Natural killer cell (primary cell): ENCODE measurements at regions not wholly inside any gene's neighbourhood (a gene's known extent, or its start where the extent isn't known, plus 50 kb on each side); places are given as distances from the start of the nearest gene placed in this dataset.

Experiments
- ATAC-seq, 3 donors: fragments of 150-1000 bp in 2 of 3; fragments of 200-7000 bp in 1 of 3; cut with Tn5 transposase; 1 replicate in 1 of 3; 2 replicates in 2 of 3; pipeline ENCODE4 v1.10.0; 2021; ENCODE audit warnings: mild to moderate bottlenecking in 2 of 3, moderate library complexity in 2 of 3
- DNase-seq, 2 donors: peaks; one replicate each; pipeline versions ENCODE4 v3.0.0 to v3.0.0-alpha.2; 2013 to 2021; ENCODE audit warnings: mixed read lengths in 1 of 2
- H3K27ac ChIP-seq: one replicate; pipeline ENCODE4 v1.5.1; 2013; ENCODE audit warnings: mild to moderate bottlenecking, low read length
- H3K27me3 ChIP-seq: one replicate; pipeline ENCODE4 v1.6.1; 2013; ENCODE audit warnings: low read length; ENCODE audit not compliant: control insufficient read depth, insufficient read depth
- H3K36me3 ChIP-seq: one replicate; pipeline ENCODE4 v1.6.1; 2013; ENCODE audit warnings: low read length; ENCODE audit not compliant: control insufficient read depth, insufficient read depth
- H3K4me1 ChIP-seq: one replicate; pipeline ENCODE4 v1.6.1; 2013; ENCODE audit warnings: low read length; ENCODE audit not compliant: control insufficient read depth, insufficient read depth
- H3K4me3 ChIP-seq: one replicate; pipeline ENCODE4 v1.5.1; 2013; ENCODE audit warnings: low read length
- H3K9me3 ChIP-seq: one replicate; pipeline ENCODE4 v1.6.1; 2013; ENCODE audit warnings: low read length; ENCODE audit not compliant: control insufficient read depth, insufficient read depth
- H3K27ac Mint-ChIP-seq, 2 donors: one replicate each; pipeline ENCODE4 v1.8.0; 2022; ENCODE audit warnings: mild to moderate bottlenecking in 2 of 2, mixed read lengths in 2 of 2, moderate library complexity in 1 of 2
- H3K27me3 Mint-ChIP-seq, 2 donors: one replicate each; pipeline ENCODE4 v1.8.0; 2022; ENCODE audit warnings: low read depth in 2 of 2, mixed read lengths in 2 of 2
- H3K36me3 Mint-ChIP-seq: one replicate; pipeline ENCODE4 v1.8.0; 2022; ENCODE audit warnings: mixed read lengths
- H3K4me1 Mint-ChIP-seq, 2 donors: one replicate each; pipeline ENCODE4 v1.8.0; 2022; ENCODE audit warnings: mixed read lengths in 2 of 2
- H3K4me3 Mint-ChIP-seq: one replicate; pipeline ENCODE4 v1.8.0; 2022; ENCODE audit warnings: mild to moderate bottlenecking, moderate library complexity, mixed read lengths
- H3K9me3 Mint-ChIP-seq, 2 donors: one replicate each; pipeline ENCODE4 v1.8.0; 2022; ENCODE audit warnings: mixed read lengths in 2 of 2
- WGBS: methylation state at CpG from one replicate; pipeline ENCODE4 v1.1.7; 2013; ENCODE audit warnings: missing lambda C conversion rate; ENCODE audit not compliant: insufficient coverage; 5-methylcytosine and 5-hydroxymethylcytosine counted together
- intact Hi-C: fragments of 100-400 bp; cut with micrococcal nuclease; formaldehyde crosslinking; loops from one replicate; pipeline ENCODE4 v1.14.2; 2022
- TF ChIP-seq, protein P1 (sequence below): fragments of 200-600 bp; IDR thresholded peaks from one replicate; pipeline ENCODE4 v1.8.0; 2022; ENCODE audit warnings: antibody characterized with exemption

- no peaks in the 10 kb centered on the region for H3K9me3 ChIP-seq
- 77% methylated on average over 6 of the region's 6 CpGs for WGBS
- Mint-ChIP-seq H3K9me3 (no peaks in the 10 kb centered on the region), H3K4me3 (no peak overlapping the region), H3K4me1 (no peaks in the 10 kb centered on the region), H3K27me3 (peaks cover 15 to 20% of the 10 kb centered on the region in 2 donors), H3K27ac (no peak overlapping the region), H3K36me3 (no peaks in the 10 kb centered on the region)
- DNase-seq (no peak), ATAC-seq (no peak)
- H3K27me3 ChIP-seq: no peaks in the 10 kb centered on the region
- TF ChIP-seq, protein P1, sequence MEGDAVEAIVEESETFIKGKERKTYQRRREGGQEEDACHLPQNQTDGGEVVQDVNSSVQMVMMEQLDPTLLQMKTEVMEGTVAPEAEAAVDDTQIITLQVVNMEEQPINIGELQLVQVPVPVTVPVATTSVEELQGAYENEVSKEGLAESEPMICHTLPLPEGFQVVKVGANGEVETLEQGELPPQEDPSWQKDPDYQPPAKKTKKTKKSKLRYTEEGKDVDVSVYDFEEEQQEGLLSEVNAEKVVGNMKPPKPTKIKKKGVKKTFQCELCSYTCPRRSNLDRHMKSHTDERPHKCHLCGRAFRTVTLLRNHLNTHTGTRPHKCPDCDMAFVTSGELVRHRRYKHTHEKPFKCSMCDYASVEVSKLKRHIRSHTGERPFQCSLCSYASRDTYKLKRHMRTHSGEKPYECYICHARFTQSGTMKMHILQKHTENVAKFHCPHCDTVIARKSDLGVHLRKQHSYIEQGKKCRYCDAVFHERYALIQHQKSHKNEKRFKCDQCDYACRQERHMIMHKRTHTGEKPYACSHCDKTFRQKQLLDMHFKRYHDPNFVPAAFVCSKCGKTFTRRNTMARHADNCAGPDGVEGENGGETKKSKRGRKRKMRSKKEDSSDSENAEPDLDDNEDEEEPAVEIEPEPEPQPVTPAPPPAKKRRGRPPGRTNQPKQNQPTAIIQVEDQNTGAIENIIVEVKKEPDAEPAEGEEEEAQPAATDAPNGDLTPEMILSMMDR: no peak
- no peak overlapping the region for H3K27ac ChIP-seq
- intact Hi-C loops: no loop called here
- no peaks in the 10 kb centered on the region for H3K4me1 ChIP-seq
- H3K4me3 ChIP-seq: no peak overlapping the region
- no peaks in the 10 kb centered on the region for H3K36me3 ChIP-seq
These were observed 211.8 kb downstream of the MATN1 start for GRCh38 chr1:30511563-30511962.

GRCh38 chr1:30511106-30511505 is 212.3 kb downstream of the MATN1 start:
- no peaks in the 10 kb centered on the region for H3K9me3 ChIP-seq
- H3K36me3 Mint-ChIP-seq: no peaks in the 10 kb centered on the region
- H3K4me1 ChIP-seq: no peaks in the 10 kb centered on the region
- TF ChIP-seq, protein P1: no peak
- no peak overlapping the region for H3K4me3 Mint-ChIP-seq
- H3K4me1 Mint-ChIP-seq: no peaks in the 10 kb centered on the region
- WGBS: 75% methylated on average over 5 of the region's 5 CpGs
- H3K27me3 ChIP-seq: no peaks in the 10 kb centered on the region
- no peak overlapping the region for H3K4me3 ChIP-seq
- ATAC-seq: no peak
- intact Hi-C loops: no loop called here
- DNase-seq: no peak
- no peak overlapping the region for H3K27ac Mint-ChIP-seq
- H3K27ac ChIP-seq: no peak overlapping the region
- peaks cover 15 to 20% of the 10 kb centered on the region in 2 donors for H3K27me3 Mint-ChIP-seq
- no peaks in the 10 kb centered on the region for H3K9me3 Mint-ChIP-seq
- H3K36me3 ChIP-seq: no peaks in the 10 kb centered on the region

- WGBS: 50% methylated on average over 1 of the region's 1 CpG
- intact Hi-C loops: no loop called here
- H3K4me1 ChIP-seq: no peaks in the 10 kb centered on the region
- Mint-ChIP-seq H3K4me3 (no peak overlapping the region), H3K9me3 (no peaks in the 10 kb centered on the region), H3K27ac (no peak overlapping the region), H3K4me1 (no peaks in the 10 kb centered on the region), H3K27me3 (peaks cover 17 to 20% of the 10 kb centered on the region in 2 donors), H3K36me3 (no peaks in the 10 kb centered on the region)
- no peaks in the 10 kb centered on the region for H3K27me3 ChIP-seq
- DNase-seq (no peak), ATAC-seq (no peak)
- TF ChIP-seq, protein P1: no peak
- H3K27ac ChIP-seq: no peak overlapping the region
- H3K9me3 ChIP-seq: no peaks in the 10 kb centered on the region
- no peaks in the 10 kb centered on the region for H3K36me3 ChIP-seq
- no peak overlapping the region for H3K4me3 ChIP-seq
These were observed 213.7 kb downstream of the MATN1 start for GRCh38 chr1:30509670-30510069.

DNA sequence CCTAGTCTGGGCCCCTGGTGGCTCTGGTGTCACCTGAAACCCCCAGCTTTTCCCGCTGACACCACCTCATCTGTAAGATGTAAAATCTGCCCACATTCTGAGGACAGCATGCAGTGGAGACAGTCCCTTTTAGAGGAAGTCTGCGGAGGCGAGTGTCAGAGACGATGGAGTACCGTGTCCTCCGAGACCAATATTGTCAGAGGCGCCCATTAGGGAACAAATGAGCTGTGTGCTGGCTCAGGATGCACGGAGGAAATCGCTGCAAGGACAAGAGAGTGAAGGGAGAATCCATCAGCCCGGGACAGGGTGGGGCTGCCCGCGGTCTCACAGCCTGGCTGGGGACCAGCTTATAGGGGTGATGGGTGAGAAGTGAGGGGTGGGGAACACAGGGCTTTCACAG is 214.8 kb downstream of the MATN1 start:
- Histone ChIP-seq H3K27ac (no peak overlapping the region), H3K9me3 (no peaks in the 10 kb centered on the region), H3K27me3 (no peaks in the 10 kb centered on the region), H3K36me3 (no peaks in the 10 kb centered on the region), H3K4me1 (no peaks in the 10 kb centered on the region), H3K4me3 (no peak overlapping the region)
- intact Hi-C loops: no loop called here
- ATAC-seq (no peak), DNase-seq (no peak)
- TF ChIP-seq, protein P1: no peak
- Mint-ChIP-seq H3K36me3 (no peaks in the 10 kb centered on the region), H3K27ac (no peak overlapping the region), H3K9me3 (no peaks in the 10 kb centered on the region), H3K4me3 (no peak overlapping the region), H3K27me3 (peaks cover 17 to 20% of the 10 kb centered on the region in 2 donors), H3K4me1 (no peaks in the 10 kb centered on the region)
- 81% methylated on average over 12 of the region's 12 CpGs for WGBS
